Rectal smooth muscle tissue (tissue), 1 donor: ENCODE measurements at regions not wholly inside any gene's neighbourhood (a gene's known extent, or its start where the extent isn't known, plus 50 kb on each side); places are given as distances from the start of the nearest gene placed in this dataset.

Source experiments
- H3K27ac ChIP-seq: one replicate; pipeline ENCODE4 v1.7.0; 2013; ENCODE audit warnings: low read depth, low read length, inconsistent platforms
- H3K27me3 ChIP-seq: one replicate; pipeline ENCODE4 v1.7.0; 2013; ENCODE audit warnings: low read length; ENCODE audit not compliant: control insufficient read depth, insufficient read depth
- H3K36me3 ChIP-seq: one replicate; pipeline ENCODE4 v1.7.0; 2013; ENCODE audit warnings: low read length; ENCODE audit not compliant: control insufficient read depth, insufficient read depth
- H3K4me1 ChIP-seq: one replicate; pipeline ENCODE4 v1.7.0; 2013; ENCODE audit warnings: low read length; ENCODE audit not compliant: control insufficient read depth, insufficient read depth
- H3K4me3 ChIP-seq: one replicate; pipeline ENCODE4 v1.7.0; 2013; ENCODE audit warnings: low read length
- H3K9ac ChIP-seq: one replicate; pipeline ENCODE4 v1.7.0; 2013; ENCODE audit warnings: low read length

GRCh38 chr22:27558658-27559371 is 242.7 kb downstream of the MN1 start:
- Histone ChIP-seq H3K4me1 (no peaks in the 10 kb centered on the region), H3K36me3 (no peaks in the 10 kb centered on the region), H3K27ac (no peak overlapping the region), H3K4me3 (no peak overlapping the region), H3K27me3 (no peaks in the 10 kb centered on the region), H3K9ac (no peak overlapping the region)

GRCh38 chr22:27560781-27561180 is 240.8 kb downstream of the MN1 start:
- no peaks in the 10 kb centered on the region for H3K36me3 ChIP-seq
- no peak overlapping the region for H3K4me3 ChIP-seq
- H3K4me1 ChIP-seq: no peaks in the 10 kb centered on the region
- no peak overlapping the region for H3K9ac ChIP-seq
- H3K27me3 ChIP-seq: no peaks in the 10 kb centered on the region
- no peak overlapping the region for H3K27ac ChIP-seq

GRCh38 chr22:27561286-27561904 is 240.2 kb downstream of the MN1 start:
- no peaks in the 10 kb centered on the region for H3K36me3 ChIP-seq
- H3K27ac ChIP-seq: no peak overlapping the region
- no peak overlapping the region for H3K9ac ChIP-seq
- H3K4me3 ChIP-seq: no peak overlapping the region
- no peaks in the 10 kb centered on the region for H3K27me3 ChIP-seq
- H3K4me1 ChIP-seq: no peaks in the 10 kb centered on the region

- Histone ChIP-seq H3K27me3 (no peaks in the 10 kb centered on the region), H3K4me3 (no peak overlapping the region), H3K36me3 (no peaks in the 10 kb centered on the region), H3K4me1 (no peaks in the 10 kb centered on the region), H3K27ac (no peak overlapping the region), H3K9ac (no peak overlapping the region)
These were observed 236.8 kb downstream of the MN1 start for GRCh38 chr22:27564806-27565205.

GRCh38 chr22:27566602-27567001 is 235.0 kb downstream of the MN1 start:
- Histone ChIP-seq H3K9ac (no peak overlapping the region), H3K4me3 (no peak overlapping the region), H3K27me3 (no peaks in the 10 kb centered on the region), H3K36me3 (no peaks in the 10 kb centered on the region), H3K27ac (no peak overlapping the region), H3K4me1 (no peaks in the 10 kb centered on the region)

- Histone ChIP-seq H3K4me1 (no peaks in the 10 kb centered on the region), H3K36me3 (no peaks in the 10 kb centered on the region), H3K9ac (no peak overlapping the region), H3K27me3 (no peaks in the 10 kb centered on the region), H3K4me3 (no peak overlapping the region), H3K27ac (no peak overlapping the region)
These were observed 233.3 kb downstream of the MN1 start for GRCh38 chr22:27568265-27568664.

DNA sequence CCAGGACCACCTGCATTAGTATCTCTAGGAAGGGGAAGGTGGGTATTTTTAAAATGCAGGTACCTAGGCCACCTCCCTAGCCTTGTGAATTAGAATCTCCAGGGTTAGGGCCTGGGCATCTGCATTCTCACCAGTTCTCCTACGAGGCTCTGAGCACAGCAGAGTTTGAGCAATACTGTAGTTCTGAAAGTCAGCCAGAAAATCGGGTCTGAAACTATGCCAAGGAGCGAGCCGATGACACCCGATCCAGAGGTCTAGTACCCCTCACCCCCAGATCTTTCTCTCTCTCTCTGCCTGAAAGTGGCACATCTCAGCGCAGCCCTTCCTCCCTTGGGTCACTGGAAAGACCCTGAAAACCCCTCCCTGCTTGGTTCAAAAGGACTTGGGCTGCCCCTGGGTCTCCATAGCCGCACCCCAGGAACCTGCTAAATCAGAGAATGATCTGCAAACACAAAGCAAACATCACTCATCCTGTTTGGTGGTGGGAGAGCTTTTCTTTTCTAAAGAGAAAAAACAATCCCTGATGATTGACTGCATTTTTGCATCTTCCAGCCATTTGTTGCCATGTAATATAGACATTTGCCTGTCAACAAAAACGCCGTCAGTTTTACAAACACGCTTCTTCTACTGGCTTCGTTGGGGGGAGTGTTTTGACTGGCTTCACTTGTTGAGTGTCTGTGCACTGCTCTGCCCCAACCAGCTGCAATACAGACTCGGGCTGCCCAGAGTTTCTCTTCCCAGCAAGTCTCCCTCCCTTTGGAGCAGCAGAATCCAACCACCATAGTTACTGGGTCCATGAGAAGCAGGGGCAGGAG is 229.9 kb downstream of the MN1 start:
- Histone ChIP-seq H3K4me1 (no peaks in the 10 kb centered on the region), H3K27me3 (no peaks in the 10 kb centered on the region), H3K36me3 (no peaks in the 10 kb centered on the region), H3K4me3 (no peak overlapping the region), H3K9ac (no peak overlapping the region), H3K27ac (no peak overlapping the region)

GRCh38 chr22:27572278-27572666 is 229.3 kb downstream of the MN1 start:
- H3K4me3 ChIP-seq: no peak overlapping the region
- H3K27ac ChIP-seq: no peak overlapping the region
- no peak overlapping the region for H3K9ac ChIP-seq
- no peaks in the 10 kb centered on the region for H3K36me3 ChIP-seq
- no peaks in the 10 kb centered on the region for H3K4me1 ChIP-seq
- H3K27me3 ChIP-seq: no peaks in the 10 kb centered on the region

- Histone ChIP-seq H3K27me3 (no peaks in the 10 kb centered on the region), H3K4me3 (no peak overlapping the region), H3K9ac (no peak overlapping the region)
These were observed 228.1 kb downstream of the MN1 start for GRCh38 chr22:27573280-27574001.

GRCh38 chr22:27574002-27574366 is 227.6 kb downstream of the MN1 start:
- Histone ChIP-seq H3K4me1 (peaks cover 3% of the 10 kb centered on the region), H3K27ac (no peak overlapping the region), H3K27me3 (no peaks in the 10 kb centered on the region), H3K36me3 (no peaks in the 10 kb centered on the region), H3K9ac (no peak overlapping the region), H3K4me3 (no peak overlapping the region)

More at GRCh38 chr22:27573280-27574001, 228.1 kb downstream of the MN1 start:
- H3K27ac ChIP-seq: no peak overlapping the region
- H3K4me1 ChIP-seq: peaks cover 3% of the 10 kb centered on the region
- H3K36me3 ChIP-seq: no peaks in the 10 kb centered on the region

DNA sequence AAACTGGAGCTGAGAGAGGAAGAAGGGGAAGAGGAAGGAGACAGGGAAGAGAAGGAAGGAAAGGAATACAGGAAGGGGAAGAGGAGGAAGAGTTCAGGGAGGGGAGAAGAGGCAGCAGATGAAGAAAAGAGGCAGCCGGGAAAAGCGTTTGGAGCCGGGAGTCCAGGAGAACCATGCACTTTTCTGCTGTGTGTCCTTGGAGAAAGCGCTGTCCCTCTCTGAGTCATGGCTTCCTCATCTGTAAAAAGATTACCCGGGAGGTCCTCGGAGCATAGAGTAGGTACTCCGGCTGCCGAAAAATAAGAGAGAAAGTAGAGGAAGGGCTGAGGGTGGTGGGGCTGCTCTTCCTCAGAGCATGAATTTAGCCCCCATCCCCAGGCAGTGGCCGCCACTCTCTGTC is 226.9 kb downstream of the MN1 start:
- Histone ChIP-seq H3K27ac (no peak overlapping the region), H3K4me3 (no peak overlapping the region), H3K4me1 (peaks cover 3% of the 10 kb centered on the region), H3K27me3 (no peaks in the 10 kb centered on the region), H3K9ac (no peak overlapping the region), H3K36me3 (no peaks in the 10 kb centered on the region)

GRCh38 chr22:27575348-27575747 is 226.2 kb downstream of the MN1 start:
- Histone ChIP-seq H3K27ac (no peak overlapping the region), H3K9ac (no peak overlapping the region), H3K27me3 (no peaks in the 10 kb centered on the region), H3K4me3 (no peak overlapping the region), H3K4me1 (peaks cover 3% of the 10 kb centered on the region), H3K36me3 (no peaks in the 10 kb centered on the region)
